CD14-positive monocyte (primary cell): ENCODE measurements at regions not wholly inside any gene's neighbourhood (a gene's known extent, or its start where the extent isn't known, plus 50 kb on each side); places are given as distances from the start of the nearest gene placed in this dataset.
A peak's percentile ranks its signal among the peaks of the same experiment; 100 is the strongest.

Experiments used
- DNase-seq, 3 donors: peaks; one replicate each; pipeline ENCODE4 v3.0.0-alpha.2; 2011 to 2022
- H2AFZ ChIP-seq: 2 replicates; pipeline ENCODE4 v1.6.0; 2012; ENCODE audit warnings: mild to moderate bottlenecking, low read depth, low read length, inconsistent platforms; ENCODE audit not compliant: insufficient read depth, poor library complexity, severe bottlenecking
- H3K27ac ChIP-seq, 2 donors: 1 replicate in 1 of 2; 2 replicates in 1 of 2; pipeline ENCODE4 v1.5.1; 2012 to 2013; ENCODE audit warnings: low read length in 2 of 2, control low read depth in 1 of 2, inconsistent platforms in 1 of 2, low read depth in 1 of 2, mild to moderate bottlenecking in 1 of 2
- H3K27me3 ChIP-seq, 2 donors: one replicate each; pipeline versions ENCODE4 v1.6.0 to v1.6.1; 2011 to 2013; ENCODE audit warnings: low read length in 2 of 2; ENCODE audit not compliant: control insufficient read depth in 2 of 2, insufficient read depth in 2 of 2
- H3K36me3 ChIP-seq, 2 donors: replicated peaks in 1 of 2; 1 replicate in 1 of 2; 2 replicates in 1 of 2; pipeline versions ENCODE4 v1.5.1 to v1.6.1; 2012 to 2013; ENCODE audit warnings: low read length in 2 of 2, control low read depth in 1 of 2, inconsistent platforms in 1 of 2, mild to moderate bottlenecking in 1 of 2; ENCODE audit not compliant: insufficient read depth in 2 of 2, control insufficient read depth in 1 of 2
- H3K4me1 ChIP-seq, 2 donors: 1 replicate in 1 of 2; 2 replicates in 1 of 2; pipeline versions ENCODE4 v1.5.1 to v1.6.1; 2012 to 2013; ENCODE audit warnings: low read length in 2 of 2, control low read depth in 1 of 2, inconsistent platforms in 1 of 2, mild to moderate bottlenecking in 1 of 2, moderate library complexity in 1 of 2; ENCODE audit not compliant: insufficient read depth in 2 of 2, control insufficient read depth in 1 of 2
- H3K4me2 ChIP-seq: replicated peaks from 2 replicates; pipeline ENCODE3; 2012; ENCODE audit warnings: low read length, moderate library complexity, mild to moderate bottlenecking; ENCODE audit not compliant: poor library complexity, severe bottlenecking; ENCODE audit errors: extremely low read depth
- H3K4me3 ChIP-seq, 3 experiments: fragments of 200-600 bp in 1 of 3; sonication (generic) in 1 of 3; replicated peaks in 1 of 3; 1 replicate in 2 of 3; 2 replicates in 1 of 3; pipeline ENCODE4 v1.5.1; 2011 to 2013; ENCODE audit warnings: low read length in 3 of 3, mild to moderate bottlenecking in 3 of 3, control low read depth in 2 of 3, low read depth in 2 of 3, inconsistent platforms in 1 of 3, moderate library complexity in 1 of 3
- H3K79me2 ChIP-seq: 2 replicates; pipeline ENCODE4 v1.6.0; 2012; ENCODE audit warnings: mild to moderate bottlenecking, control low read depth, inconsistent platforms, low read length, moderate library complexity; ENCODE audit not compliant: insufficient read depth
- H3K9ac ChIP-seq: 2 replicates; pipeline ENCODE4 v1.6.0; 2017; ENCODE audit warnings: low read length, mild to moderate bottlenecking; ENCODE audit not compliant: insufficient read depth, poor library complexity, severe bottlenecking
- H3K9me3 ChIP-seq, 2 donors: replicated peaks in 1 of 2; 1 replicate in 1 of 2; 2 replicates in 1 of 2; pipeline versions ENCODE4 v1.5.1 to v1.6.1; 2012 to 2013; ENCODE audit warnings: low read length in 2 of 2, control low read depth in 1 of 2; ENCODE audit not compliant: control insufficient read depth in 1 of 2, insufficient read depth in 1 of 2
- H4K20me1 ChIP-seq: 2 replicates; pipeline ENCODE4 v1.6.0; 2012; ENCODE audit warnings: mild to moderate bottlenecking, low read length, control low read depth, moderate library complexity; ENCODE audit not compliant: insufficient read depth
- H3K27ac Mint-ChIP-seq, 7 donors: one replicate each; pipeline ENCODE4 v1.8.0; 2020; ENCODE audit warnings: mild to moderate bottlenecking in 7 of 7, mixed read lengths in 7 of 7, moderate library complexity in 6 of 7, inconsistent platforms in 2 of 7
- H3K27me3 Mint-ChIP-seq, 3 donors: one replicate each; pipeline ENCODE4 v1.8.0; 2021 to 2022; ENCODE audit warnings: low read depth in 3 of 3, mild to moderate bottlenecking in 3 of 3, mixed read lengths in 3 of 3, moderate library complexity in 3 of 3, inconsistent platforms in 1 of 3
- H3K36me3 Mint-ChIP-seq, 2 donors: one replicate each; pipeline ENCODE4 v1.8.0; 2020; ENCODE audit warnings: mixed read lengths in 2 of 2, inconsistent platforms in 1 of 2, mild to moderate bottlenecking in 1 of 2
- H3K4me1 Mint-ChIP-seq: one replicate; pipeline ENCODE4 v1.8.0; 2020; ENCODE audit warnings: mild to moderate bottlenecking, mixed read lengths
- H3K4me3 Mint-ChIP-seq, 2 donors: one replicate each; pipeline ENCODE4 v1.8.0; 2020; ENCODE audit warnings: mild to moderate bottlenecking in 2 of 2, mixed read lengths in 2 of 2, moderate library complexity in 1 of 2
- H3K9me3 Mint-ChIP-seq, 7 donors: one replicate each; pipeline ENCODE4 v1.8.0; 2020 to 2022; ENCODE audit warnings: mixed read lengths in 7 of 7, mild to moderate bottlenecking in 6 of 7, moderate library complexity in 6 of 7, inconsistent platforms in 2 of 7
- WGBS: methylation state at CpG from one replicate; pipeline ENCODE4 v1.1.5; 2013; ENCODE audit warnings: missing lambda C conversion rate; ENCODE audit not compliant: insufficient coverage; 5-methylcytosine and 5-hydroxymethylcytosine counted together
- intact Hi-C, 2 donors: fragments of 100-400 bp; cut with micrococcal nuclease; formaldehyde crosslinking; loops; one replicate each; pipeline versions ENCODE4 v1.15.0 to v1.15.1; 2023
- TF ChIP-seq, protein P1 (sequence below): fragments of 200-600 bp; IDR thresholded peaks from one replicate; pipeline ENCODE4 v1.8.0; 2022; ENCODE audit warnings: antibody characterized with exemption, mild to moderate bottlenecking

DNA sequence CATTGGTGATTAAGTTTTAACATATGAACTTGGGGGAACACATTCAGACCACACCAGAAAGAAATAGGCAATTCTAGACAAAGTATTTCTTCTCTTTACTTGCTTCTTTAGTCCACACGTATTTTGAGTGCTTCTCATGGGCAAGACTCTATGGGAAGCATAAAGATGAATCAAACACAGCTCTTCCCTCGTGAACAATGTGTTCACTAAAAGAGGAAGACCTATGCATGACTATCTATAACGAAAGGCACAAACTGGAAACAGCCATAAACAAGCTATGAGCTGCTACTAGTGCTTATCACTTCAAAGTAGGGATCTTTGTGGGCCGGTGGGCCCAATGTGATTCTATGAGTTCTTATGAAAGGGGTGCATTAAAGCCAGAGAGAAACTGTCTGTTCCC is 53.0 kb upstream of the PRDX6 start:
- DNase-seq, result peak in 1 of 3 donors; percentile 27
- H3K36me3 ChIP-seq, result no peaks in the 10 kb centered on the region
- no peaks in the 10 kb centered on the region for H3K27me3 ChIP-seq
- TF ChIP-seq, protein P1, sequence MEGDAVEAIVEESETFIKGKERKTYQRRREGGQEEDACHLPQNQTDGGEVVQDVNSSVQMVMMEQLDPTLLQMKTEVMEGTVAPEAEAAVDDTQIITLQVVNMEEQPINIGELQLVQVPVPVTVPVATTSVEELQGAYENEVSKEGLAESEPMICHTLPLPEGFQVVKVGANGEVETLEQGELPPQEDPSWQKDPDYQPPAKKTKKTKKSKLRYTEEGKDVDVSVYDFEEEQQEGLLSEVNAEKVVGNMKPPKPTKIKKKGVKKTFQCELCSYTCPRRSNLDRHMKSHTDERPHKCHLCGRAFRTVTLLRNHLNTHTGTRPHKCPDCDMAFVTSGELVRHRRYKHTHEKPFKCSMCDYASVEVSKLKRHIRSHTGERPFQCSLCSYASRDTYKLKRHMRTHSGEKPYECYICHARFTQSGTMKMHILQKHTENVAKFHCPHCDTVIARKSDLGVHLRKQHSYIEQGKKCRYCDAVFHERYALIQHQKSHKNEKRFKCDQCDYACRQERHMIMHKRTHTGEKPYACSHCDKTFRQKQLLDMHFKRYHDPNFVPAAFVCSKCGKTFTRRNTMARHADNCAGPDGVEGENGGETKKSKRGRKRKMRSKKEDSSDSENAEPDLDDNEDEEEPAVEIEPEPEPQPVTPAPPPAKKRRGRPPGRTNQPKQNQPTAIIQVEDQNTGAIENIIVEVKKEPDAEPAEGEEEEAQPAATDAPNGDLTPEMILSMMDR, result no peak
- no peaks in the 10 kb centered on the region for H3K79me2 ChIP-seq
- H4K20me1 ChIP-seq, result no peaks in the 10 kb centered on the region
- H2AFZ ChIP-seq, result no peak overlapping the region
- no peak overlapping the region for H3K4me3 ChIP-seq
- H3K4me2 ChIP-seq, result no peak overlapping the region
- H3K9me3 Mint-ChIP-seq, result no peaks in the 10 kb centered on the region
- H3K27me3 Mint-ChIP-seq, result no peaks in the 10 kb centered on the region
- peaks cover 42 to 51% of the 10 kb centered on the region in 2 donors for H3K4me1 ChIP-seq
- H3K36me3 Mint-ChIP-seq, result peaks cover 5 to 16% of the 10 kb centered on the region in 2 donors
- whole genome bisulfite sequencing, result 59% methylated on average over 3 of the region's 4 CpGs
- intact Hi-C loops, result loop anchor here (5.0 to 10.0 kb wide), 3 partner anchors 398 to 679 kb away; partner anchors contain the start of genes CENPL (in 1 of the 2) and DARS2 (in 1 of the 2)
- H3K9ac ChIP-seq, result no peak overlapping the region
- no peak overlapping the region for H3K27ac ChIP-seq
- H3K27ac Mint-ChIP-seq, result peak overlapping the region in 5 of 7 donors; percentile 52 to 90 (median 56)
- peaks cover 59% of the 10 kb centered on the region for H3K4me1 Mint-ChIP-seq
- H3K9me3 ChIP-seq, result no peaks in the 10 kb centered on the region
- H3K4me3 Mint-ChIP-seq, result no peak overlapping the region

DNA sequence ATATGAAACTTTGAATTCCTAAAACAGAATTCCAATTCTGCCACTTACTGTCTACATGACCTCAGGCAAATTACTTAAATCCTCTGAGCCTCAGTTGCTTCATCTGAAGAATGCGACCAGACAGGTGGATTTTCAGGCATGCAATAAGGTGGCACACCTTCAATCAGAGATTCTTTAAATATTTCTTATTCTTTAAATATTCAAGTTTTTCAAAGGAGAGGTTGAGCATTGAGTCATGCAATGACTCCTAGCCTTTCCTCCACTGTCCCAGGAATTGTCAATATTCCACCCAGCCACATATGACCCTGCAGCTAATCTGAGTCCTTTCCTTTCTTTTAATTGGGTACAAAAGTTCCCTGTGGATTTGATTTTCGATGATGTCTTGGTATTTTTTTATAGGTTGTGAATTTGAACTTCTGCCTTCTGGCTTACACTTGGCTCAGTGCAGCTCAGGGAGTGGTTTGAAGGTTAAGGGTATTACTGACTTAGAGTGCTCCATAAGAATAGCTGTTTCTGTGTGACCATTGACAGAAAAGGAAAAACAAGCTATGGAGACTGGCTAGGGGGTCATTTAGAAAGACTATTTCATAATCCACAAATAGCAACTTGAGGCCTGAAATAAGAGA is 52.2 kb upstream of the PRDX6 start:
- Histone ChIP-seq H3K27me3 (no peaks in the 10 kb centered on the region), H4K20me1 (no peaks in the 10 kb centered on the region), H3K4me3 (no peak overlapping the region), H2AFZ (no peak overlapping the region), H3K27ac (no peak overlapping the region), H3K4me2 (no peak overlapping the region), H3K36me3 (no peaks in the 10 kb centered on the region), H3K9ac (no peak overlapping the region), H3K79me2 (no peaks in the 10 kb centered on the region), H3K9me3 (no peaks in the 10 kb centered on the region), H3K4me1 (peaks cover 49 to 58% of the 10 kb centered on the region in 2 donors)
- intact Hi-C loops, result loop anchor here (5.0 to 10.0 kb wide), 3 partner anchors 397 to 680 kb away; partner anchors contain the start of genes CENPL (in 1 of the 2) and DARS2 (in 1 of the 2)
- Mint-ChIP-seq H3K27me3 (no peaks in the 10 kb centered on the region), H3K27ac (no peak overlapping the region), H3K4me3 (no peak overlapping the region), H3K36me3 (peaks cover 5 to 16% of the 10 kb centered on the region in 2 donors), H3K4me1 (peaks cover 66% of the 10 kb centered on the region), H3K9me3 (no peaks in the 10 kb centered on the region)
- WGBS, result no CpG with 5 or more reads among the region's 2 CpGs
- DNase-seq, result no peak
- TF ChIP-seq, protein P1, result no peak
